GM12872 (cell line): ENCODE measurements at regions not wholly inside any gene's neighbourhood (a gene's known extent, or its start where the extent isn't known, plus 50 kb on each side); places are given as distances from the start of the nearest gene placed in this dataset.

Experiments used
- CTCF ChIP-seq: IDR thresholded peaks from 3 replicates; pipeline ENCODE4 v1.5.1; 2011; ENCODE audit warnings: low read depth, mild to moderate bottlenecking, low read length, moderate library complexity; ENCODE audit not compliant: insufficient read depth

GRCh38 chr2:16409849-16410248 is 255.8 kb downstream of the CYRIA start:
- TF ChIP-seq CTCF, result no peak

DNA sequence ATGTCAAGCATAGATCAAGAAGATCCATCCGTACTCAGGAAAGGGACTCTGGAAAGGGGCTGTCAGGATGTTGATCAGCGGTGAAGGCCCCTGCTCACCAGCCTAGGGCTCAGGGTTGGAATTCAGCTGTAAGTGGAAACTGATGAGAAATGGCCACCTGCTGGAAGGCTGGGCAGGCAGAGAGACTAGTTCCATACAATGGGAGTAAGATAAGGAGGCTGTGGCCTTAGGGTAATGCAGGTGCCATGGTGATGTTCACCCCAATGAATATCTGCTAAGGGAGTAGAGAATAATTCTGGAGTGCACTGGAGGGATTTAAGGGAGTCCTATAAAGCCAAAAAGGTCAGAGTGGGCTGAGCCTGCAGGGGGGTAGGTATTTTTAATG is 256.6 kb downstream of the CYRIA start:
- TF ChIP-seq CTCF, result no peak

DNA sequence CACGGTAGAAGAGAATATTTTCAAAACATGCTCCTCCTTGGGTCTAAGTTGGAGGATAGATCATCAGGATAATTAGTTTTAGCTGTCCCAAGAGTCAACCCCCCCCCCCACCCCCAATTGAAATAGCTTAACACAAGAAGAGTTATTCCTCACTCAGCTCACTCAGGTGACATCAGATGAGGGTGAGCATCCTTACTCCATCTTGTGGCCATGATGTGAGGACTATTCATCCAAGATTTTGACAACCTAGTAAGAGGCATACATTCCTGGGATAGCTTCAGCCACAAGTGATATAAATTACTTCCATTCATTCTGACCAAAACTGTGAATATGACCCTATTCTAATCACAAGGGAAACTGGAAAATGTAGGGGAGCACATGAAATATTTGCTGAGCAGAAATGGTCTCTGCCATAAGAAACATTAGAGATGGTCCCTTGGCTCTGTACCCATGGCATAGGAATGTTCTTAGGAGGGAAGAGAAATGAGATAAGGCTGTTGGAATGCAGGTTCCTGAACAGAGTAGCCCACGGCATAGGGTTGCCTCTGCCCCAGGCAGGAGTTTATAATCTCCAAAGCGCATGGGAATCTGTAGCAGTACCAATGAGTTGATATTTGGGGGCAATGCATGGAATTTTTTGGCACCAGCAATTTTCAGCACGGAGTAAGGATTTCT is 257.2 kb downstream of the CYRIA start:
- no peak for TF ChIP-seq CTCF

GRCh38 chr2:16407358-16407757 is 258.3 kb downstream of the CYRIA start:
- no peak for TF ChIP-seq CTCF

DNA sequence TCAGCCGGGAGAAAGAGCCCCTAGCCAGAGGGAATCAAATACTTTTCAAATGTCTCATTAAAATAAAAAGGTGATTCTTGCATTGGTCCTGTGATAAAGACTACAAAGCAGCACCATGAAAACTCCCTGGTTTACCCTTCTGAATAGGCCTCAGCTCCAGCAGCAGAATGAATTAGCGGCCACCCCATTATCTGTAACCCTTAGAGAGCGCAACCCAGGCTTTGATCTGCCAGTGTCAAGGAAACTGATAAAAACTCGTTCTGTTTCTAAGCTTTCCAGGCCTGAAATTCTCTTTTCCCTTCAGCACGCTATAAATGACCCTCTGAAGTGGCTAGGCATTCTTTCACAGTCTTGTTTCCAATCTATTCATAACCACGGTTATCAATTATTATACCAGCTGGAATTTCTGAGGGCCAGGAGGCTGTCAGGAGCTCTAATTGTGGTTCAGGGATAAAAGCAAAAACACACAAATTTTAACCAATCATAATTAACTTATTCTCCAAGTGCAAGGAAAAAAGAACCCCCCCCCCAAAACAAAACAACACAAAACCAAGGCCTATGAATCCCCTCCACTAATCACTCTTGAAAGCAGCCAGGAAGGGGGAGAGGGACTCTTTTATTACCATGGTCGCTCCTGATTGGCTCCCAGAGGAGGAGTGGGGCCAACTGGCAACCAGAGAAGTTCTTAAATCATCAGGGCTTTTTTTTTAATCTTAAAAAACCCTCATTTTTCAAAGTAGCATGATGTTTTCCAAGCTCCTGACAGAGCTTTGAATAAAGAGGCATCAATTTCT is 258.9 kb downstream of the CYRIA start:
- no peak for TF ChIP-seq CTCF

DNA sequence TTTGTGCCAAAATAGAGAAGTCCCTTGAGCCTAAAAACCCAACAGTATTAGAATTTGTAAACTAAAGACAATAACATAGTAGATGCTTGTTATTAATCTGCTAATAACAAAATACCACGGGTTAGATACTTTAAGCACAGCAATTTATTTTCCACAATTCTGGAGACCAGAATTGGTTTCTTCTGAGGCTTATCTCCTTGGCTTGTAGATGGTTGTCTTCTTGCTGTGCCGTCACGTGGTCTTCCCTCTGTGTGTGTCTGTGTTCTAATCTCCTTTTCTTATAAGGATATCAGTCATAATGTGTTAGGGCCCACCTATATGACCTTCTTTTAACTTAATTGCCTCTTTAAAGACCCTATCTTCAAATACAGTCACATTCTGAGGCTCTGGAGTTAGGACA is 260.1 kb downstream of the CYRIA start:
- TF ChIP-seq CTCF, result no peak

DNA sequence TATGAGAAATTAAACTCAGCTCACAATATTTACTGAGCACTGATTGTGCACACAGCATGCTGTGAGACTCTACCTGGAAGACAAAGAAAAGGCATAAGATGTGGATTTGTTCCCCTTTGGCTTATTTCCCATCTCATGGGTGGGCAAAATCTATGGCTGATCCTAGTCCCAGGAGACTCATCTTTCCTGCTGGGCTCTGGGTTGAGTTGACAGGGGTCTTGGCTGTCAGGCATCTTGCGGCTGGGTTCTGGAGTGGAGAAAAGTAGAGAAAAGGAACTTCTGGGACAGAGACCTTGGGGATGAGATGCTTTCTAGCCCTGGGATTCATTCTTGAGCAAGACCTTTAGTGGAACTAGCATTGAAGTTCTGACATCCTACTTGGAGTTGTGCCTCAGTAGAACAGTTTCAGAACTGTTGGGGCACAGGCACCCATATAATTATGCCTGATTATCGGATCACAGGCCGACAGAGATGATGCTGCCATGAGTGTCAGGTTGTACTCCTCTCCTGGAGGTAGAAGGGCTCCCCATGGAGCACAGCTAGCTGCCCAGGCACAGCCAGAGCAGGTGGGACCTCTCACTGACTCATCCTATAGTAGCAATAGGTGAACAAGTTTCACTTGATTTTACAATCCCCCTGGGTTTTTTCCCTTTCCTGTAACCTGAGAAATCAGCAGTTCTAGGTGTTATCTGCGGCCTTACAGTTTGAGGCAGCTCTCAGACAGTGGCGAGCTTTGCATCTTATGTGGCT is 260.9 kb downstream of the CYRIA start:
- no peak for TF ChIP-seq CTCF
